HEK293 (cell line): ENCODE measurements at regions not wholly inside any gene's neighbourhood (a gene's known extent, or its start where the extent isn't known, plus 50 kb on each side); places are given as distances from the start of the nearest gene placed in this dataset.
"Not testable (repeated sequence)": the region's sequence is repeated elsewhere in the genome, so short reads cannot be mapped to it uniquely, and the experiment has no call there.

Experiments
- CTCF ChIA-PET: fragments of 350-600 bp; formaldehyde crosslinking; extraction: SDS; loops from one replicate; lab custom pipeline; 2021; ENCODE audit warnings: antibody characterized with exemption; lab: Yijun Ruan, JAX
- POLR2A ChIA-PET: fragments of 300-600 bp; formaldehyde crosslinking; extraction: SDS; loops from one replicate; lab custom pipeline; 2020; ENCODE audit warnings: antibody characterized with exemption, inconsistent platforms; lab: Yijun Ruan, JAX
- H3K27ac ChIP-seq: fragments of 200-500 bp; sonication (Bioruptor generic); 2 replicates; pipeline ENCODE4 v1.5.1; 2014; ENCODE audit warnings: low read depth, low read length, control low read depth, inconsistent platforms; ENCODE audit errors: extremely low read depth
- H3K36me3 ChIP-seq, 2 experiments: fragments of 200-500 bp in 1 of 2; sonication (Bioruptor generic) in 1 of 2; 1 replicate in 1 of 2; 2 replicates in 1 of 2; pipeline ENCODE4 v1.5.1; 2014 to 2017; ENCODE audit warnings: inconsistent platforms in 2 of 2, low read length in 2 of 2; ENCODE audit not compliant: control insufficient read depth in 2 of 2, insufficient read depth in 1 of 2
- H3K4me1 ChIP-seq: fragments of 200-500 bp; sonication (Bioruptor generic); 2 replicates; pipeline ENCODE4 v1.5.1; 2014; ENCODE audit warnings: mild to moderate bottlenecking, low read length, inconsistent platforms; ENCODE audit not compliant: control insufficient read depth, insufficient read depth
- H3K4me3 ChIP-seq: 2 replicates; pipeline ENCODE4 v1.5.1; 2011; ENCODE audit warnings: low read depth, mild to moderate bottlenecking, control low read depth, low read length, moderate library complexity
- H3K9me3 ChIP-seq: fragments of 200-500 bp; sonication (Bioruptor generic); 2 replicates; pipeline ENCODE4 v1.5.1; 2014; ENCODE audit warnings: low read depth, low read length, inconsistent platforms; ENCODE audit not compliant: control insufficient read depth, insufficient read depth
- HOXC10 ChIP-seq: sonication (generic); formaldehyde crosslinking; IDR thresholded peaks from 2 replicates; pipeline ENCODE4 v1.8.1; 2023; ENCODE audit warnings: mild to moderate bottlenecking, missing genetic modification reagents
- KLF1 ChIP-seq: fragments of 450-650 bp; formaldehyde crosslinking; IDR thresholded peaks from 2 replicates; pipeline ENCODE4 v1.5.1; 2016; ENCODE audit warnings: missing biosample characterization, missing genetic modification characterization
- KLF9 ChIP-seq: fragments of 450-650 bp; formaldehyde crosslinking; IDR thresholded peaks from 2 replicates; pipeline ENCODE4 v1.5.1; 2016; ENCODE audit warnings: missing biosample characterization, missing genetic modification characterization, low read depth
- PRDM1 ChIP-seq: fragments of 450-650 bp; formaldehyde crosslinking; IDR thresholded peaks from 2 replicates; pipeline ENCODE4; 2016; ENCODE audit warnings: missing biosample characterization, missing genetic modification characterization
- PRDM10 ChIP-seq: fragments of 450-650 bp; formaldehyde crosslinking; IDR thresholded peaks from 2 replicates; pipeline ENCODE4 v1.5.1; 2016; ENCODE audit warnings: missing biosample characterization, missing genetic modification characterization
- RBAK ChIP-seq: fragments of 450-650 bp; formaldehyde crosslinking; IDR thresholded peaks from 2 replicates; pipeline ENCODE4 v1.5.1; 2016; ENCODE audit warnings: missing biosample characterization, missing genetic modification characterization
- SALL2 ChIP-seq: fragments of 450-650 bp; formaldehyde crosslinking; IDR thresholded peaks from 2 replicates; pipeline ENCODE4 v1.5.0; 2017; ENCODE audit warnings: missing biosample characterization, mild to moderate bottlenecking, missing genetic modification characterization, borderline replicate concordance
- SP7 ChIP-seq: fragments of 450-650 bp; formaldehyde crosslinking; IDR thresholded peaks from 2 replicates; pipeline ENCODE4 v1.5.1; 2016; ENCODE audit warnings: missing biosample characterization, missing genetic modification characterization
- ZBTB21 ChIP-seq: fragments of 450-650 bp; formaldehyde crosslinking; IDR thresholded peaks from 2 replicates; pipeline ENCODE4 v1.5.1; 2017; ENCODE audit warnings: missing biosample characterization, missing genetic modification characterization
- ZBTB48 ChIP-seq: fragments of 450-650 bp; formaldehyde crosslinking; IDR thresholded peaks from 2 replicates; pipeline ENCODE4 v1.5.1; 2016; ENCODE audit warnings: missing biosample characterization, missing genetic modification characterization
- ZBTB8A ChIP-seq: fragments of 450-650 bp; formaldehyde crosslinking; IDR thresholded peaks from 2 replicates; pipeline ENCODE4 v1.5.1; 2016; ENCODE audit warnings: missing biosample characterization, missing genetic modification characterization
- ZNF114 ChIP-seq: fragments of 450-650 bp; formaldehyde crosslinking; IDR thresholded peaks from 2 replicates; pipeline ENCODE4 v1.5.0; 2017; ENCODE audit warnings: missing biosample characterization, missing genetic modification characterization
- ZNF121 ChIP-seq: fragments of 450-650 bp; formaldehyde crosslinking; IDR thresholded peaks from 2 replicates; pipeline ENCODE4 v1.5.1; 2016; ENCODE audit warnings: missing biosample characterization, missing genetic modification characterization
- ZNF175 ChIP-seq: fragments of 450-650 bp; formaldehyde crosslinking; IDR thresholded peaks from 2 replicates; pipeline ENCODE4 v1.5.1; 2016; ENCODE audit warnings: missing biosample characterization, missing genetic modification characterization
- ZNF221 ChIP-seq: fragments of 450-650 bp; formaldehyde crosslinking; IDR thresholded peaks from 2 replicates; pipeline ENCODE4 v1.5.1; 2017; ENCODE audit warnings: missing biosample characterization, missing genetic modification characterization, borderline replicate concordance
- ZNF302 ChIP-seq: fragments of 450-650 bp; formaldehyde crosslinking; IDR thresholded peaks from 2 replicates; pipeline ENCODE4 v1.5.1; 2016; ENCODE audit warnings: missing biosample characterization, missing genetic modification characterization, low read depth
- ZNF37A ChIP-seq: fragments of 450-650 bp; IDR thresholded peaks from 2 replicates; pipeline ENCODE4 v1.5.1; 2018; ENCODE audit warnings: missing biosample characterization, missing genetic modification characterization
- ZNF433 ChIP-seq: fragments of 450-650 bp; formaldehyde crosslinking; IDR thresholded peaks from 2 replicates; pipeline ENCODE4 v1.5.1; 2016; ENCODE audit warnings: missing biosample characterization, missing genetic modification characterization, low read depth
- ZNF513 ChIP-seq: fragments of 450-650 bp; IDR thresholded peaks from 2 replicates; pipeline ENCODE4 v1.5.1; 2018; ENCODE audit warnings: missing biosample characterization, missing genetic modification characterization
- ZNF521 ChIP-seq: fragments of 450-650 bp; formaldehyde crosslinking; IDR thresholded peaks from 2 replicates; pipeline ENCODE4 v1.5.1; 2017; ENCODE audit warnings: missing biosample characterization, mild to moderate bottlenecking, missing genetic modification characterization
- ZNF549 ChIP-seq: fragments of 450-650 bp; IDR thresholded peaks from 2 replicates; pipeline ENCODE4 v1.5.1; 2018; ENCODE audit warnings: missing biosample characterization, missing genetic modification characterization, mild to moderate bottlenecking, inconsistent platforms, moderate library complexity
- ZNF558 ChIP-seq: fragments of 450-650 bp; formaldehyde crosslinking; IDR thresholded peaks from 2 replicates; pipeline ENCODE4 v1.5.1; 2016; ENCODE audit warnings: missing biosample characterization, missing genetic modification characterization
- ZNF621 ChIP-seq: fragments of 450-650 bp; formaldehyde crosslinking; IDR thresholded peaks from 2 replicates; pipeline ENCODE4 v1.5.1; 2017; ENCODE audit warnings: missing biosample characterization, missing genetic modification characterization
- ZNF624 ChIP-seq: fragments of 450-650 bp; formaldehyde crosslinking; IDR thresholded peaks from 2 replicates; pipeline ENCODE4 v1.5.1; 2017; ENCODE audit warnings: missing biosample characterization, missing genetic modification characterization
- ZNF658 ChIP-seq: fragments of 450-650 bp; formaldehyde crosslinking; IDR thresholded peaks from 2 replicates; pipeline ENCODE4; 2016; ENCODE audit warnings: missing biosample characterization, missing genetic modification characterization
- ZNF747 ChIP-seq: fragments of 450-650 bp; formaldehyde crosslinking; IDR thresholded peaks from 2 replicates; pipeline ENCODE4 v1.5.1; 2016; ENCODE audit warnings: missing biosample characterization, missing genetic modification characterization
- ZNF768 ChIP-seq: fragments of 450-650 bp; formaldehyde crosslinking; IDR thresholded peaks from 2 replicates; pipeline ENCODE4 v1.5.1; 2018; ENCODE audit warnings: missing biosample characterization, mild to moderate bottlenecking, missing genetic modification characterization
- ZNF791 ChIP-seq: fragments of 450-650 bp; formaldehyde crosslinking; IDR thresholded peaks from 2 replicates; pipeline ENCODE4 v1.5.1; 2016; ENCODE audit warnings: missing biosample characterization, missing genetic modification characterization
- TF ChIP-seq, protein P1 (sequence below): fragments of 450-650 bp; formaldehyde crosslinking; IDR thresholded peaks from 2 replicates; pipeline ENCODE4 v1.5.1; 2016; ENCODE audit warnings: missing biosample characterization, missing genetic modification characterization

- no peaks in the 10 kb centered on the region for H3K36me3 ChIP-seq
- H3K9me3 ChIP-seq = no peaks in the 10 kb centered on the region
- CTCF ChIA-PET = interaction anchor here (0.7 kb wide), 1 partner anchor 38 kb away, joined by 3 read pairs; no protein-coding TSS in a partner anchor
- POLR2A ChIA-PET = no interaction called here
- no peak overlapping the region for H3K27ac ChIP-seq
- no peak overlapping the region for H3K4me3 ChIP-seq
- no peaks in the 10 kb centered on the region for H3K4me1 ChIP-seq
- no peak for TF ChIP-seq ZNF549
- TF ChIP-seq ZNF37A (tag by site-specific recombination) = no peak
- no peak for TF ChIP-seq ZNF175 (tag by site-specific recombination)
- no peak for TF ChIP-seq ZNF221 (tag by site-specific recombination)
- TF ChIP-seq ZNF302 = no peak
- TF ChIP-seq ZNF768 (tag by site-specific recombination) = no peak
- TF ChIP-seq ZNF433 = no peak
- no peak for TF ChIP-seq SALL2 (tag by site-specific recombination)
- no peak for TF ChIP-seq ZNF521 (tag by site-specific recombination)
- TF ChIP-seq ZBTB48 (tag by site-specific recombination) = no peak
- TF ChIP-seq HOXC10 (CRISPR knock-in tag) = no peak
- TF ChIP-seq KLF1 (tag by site-specific recombination) = no peak
- TF ChIP-seq PRDM1 (tag by site-specific recombination) = no peak
These were observed 494.0 kb downstream of the KCNT2 start for GRCh38 chr1:196114193-196114592.

DNA sequence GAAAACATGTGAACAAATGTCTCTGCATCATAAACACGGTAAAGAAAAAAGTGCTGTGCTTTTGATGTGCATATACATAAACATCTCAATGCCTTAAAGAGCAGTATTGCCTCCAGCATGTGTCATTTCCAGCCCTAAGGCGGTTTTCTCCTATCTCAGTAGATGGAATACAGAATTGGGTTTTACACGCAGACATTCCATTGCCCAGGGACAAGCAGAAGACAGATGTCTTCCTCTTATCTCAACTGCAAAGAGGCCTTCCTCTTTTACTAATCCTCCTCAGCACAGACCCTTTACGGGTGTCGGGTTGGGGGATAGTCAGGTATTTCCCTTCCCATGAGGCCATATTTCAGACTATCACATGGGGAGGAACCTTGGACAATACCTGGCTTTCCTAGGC is 499.2 kb downstream of the KCNT2 start:
- H3K27ac ChIP-seq, POLR2A ChIA-PET, H3K9me3 ChIP-seq, H3K4me3 ChIP-seq, CTCF ChIA-PET, H3K36me3 ChIP-seq, H3K4me1 ChIP-seq: not testable (repeated sequence)

DNA sequence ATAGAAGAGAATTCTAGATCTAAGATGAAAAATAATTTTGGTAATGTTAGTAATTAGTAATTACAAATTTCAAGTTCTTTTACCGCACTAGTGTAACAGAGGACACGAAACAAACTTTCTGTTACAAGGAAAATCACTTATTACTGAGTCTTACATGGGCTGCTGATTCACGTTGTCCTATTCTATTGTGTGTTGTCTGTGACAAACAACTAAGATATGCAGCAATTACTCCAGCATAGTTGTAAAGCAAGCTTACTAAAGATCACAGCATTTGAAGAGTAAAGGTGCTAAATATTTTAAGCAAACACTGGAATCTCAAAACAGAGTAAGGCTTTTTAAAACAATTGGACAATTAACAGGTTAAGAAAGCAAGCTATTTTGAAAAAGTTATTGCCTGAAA is 502.3 kb downstream of the KCNT2 start:
- Histone ChIP-seq H3K4me3 (no peak overlapping the region), H3K36me3 (no peaks in the 10 kb centered on the region), H3K9me3 (no peaks in the 10 kb centered on the region), H3K27ac (no peak overlapping the region), H3K4me1 (no peaks in the 10 kb centered on the region)
- POLR2A ChIA-PET = no interaction called here
- CTCF ChIA-PET = no interaction called here
- TF ChIP-seq PRDM10 (tag by site-specific recombination) (no peak), ZBTB21 (tag by site-specific recombination) (no peak), RBAK (no peak), ZBTB8A (tag by site-specific recombination) (no peak), ZNF114 (tag by site-specific recombination) (no peak), ZNF558 (tag by site-specific recombination) (no peak), ZNF621 (tag by site-specific recombination) (no peak), ZNF658 (no peak), SP7 (no peak), ZNF791 (tag by site-specific recombination) (no peak), ZNF624 (tag by site-specific recombination) (no peak), ZNF513 (no peak), ZNF747 (tag by site-specific recombination) (no peak), ZNF37A (tag by site-specific recombination) (no peak), KLF9 (tag by site-specific recombination) (no peak), ZNF121 (tag by site-specific recombination) (no peak)
- TF ChIP-seq, protein P1, sequence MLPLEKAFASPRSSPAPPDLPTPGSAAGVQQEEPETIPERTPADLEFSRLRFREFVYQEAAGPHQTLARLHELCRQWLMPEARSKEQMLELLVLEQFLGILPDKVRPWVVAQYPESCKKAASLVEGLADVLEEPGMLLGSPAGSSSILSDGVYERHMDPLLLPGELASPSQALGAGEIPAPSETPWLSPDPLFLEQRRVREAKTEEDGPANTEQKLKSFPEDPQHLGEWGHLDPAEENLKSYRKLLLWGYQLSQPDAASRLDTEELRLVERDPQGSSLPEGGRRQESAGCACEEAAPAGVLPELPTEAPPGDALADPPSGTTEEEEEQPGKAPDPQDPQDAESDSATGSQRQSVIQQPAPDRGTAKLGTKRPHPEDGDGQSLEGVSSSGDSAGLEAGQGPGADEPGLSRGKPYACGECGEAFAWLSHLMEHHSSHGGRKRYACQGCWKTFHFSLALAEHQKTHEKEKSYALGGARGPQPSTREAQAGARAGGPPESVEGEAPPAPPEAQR (tag by site-specific recombination) = no peak
